Choroid plexus epithelial cell (primary cell): ENCODE measurements at regions not wholly inside any gene's neighbourhood (a gene's known extent, or its start where the extent isn't known, plus 50 kb on each side); places are given as distances from the start of the nearest gene placed in this dataset.
A peak's percentile ranks its signal among the peaks of the same experiment; 100 is the strongest.

Source experiments
- DNase-seq: peaks from one replicate; pipeline ENCODE4 v3.0.0-alpha.2; 2010; ENCODE audit warnings: low read depth
- H3K4me3 ChIP-seq: 2 replicates; pipeline ENCODE4 v1.5.1; 2011; ENCODE audit warnings: low read depth, mild to moderate bottlenecking, control low read depth, low read length, moderate library complexity
- TF ChIP-seq, protein P1 (sequence below): conservative IDR thresholded peaks from 2 replicates; pipeline ENCODE4 v1.5.1; 2011; ENCODE audit warnings: low read depth, mild to moderate bottlenecking, control low read depth, inconsistent platforms, low read length, moderate library complexity

DNA sequence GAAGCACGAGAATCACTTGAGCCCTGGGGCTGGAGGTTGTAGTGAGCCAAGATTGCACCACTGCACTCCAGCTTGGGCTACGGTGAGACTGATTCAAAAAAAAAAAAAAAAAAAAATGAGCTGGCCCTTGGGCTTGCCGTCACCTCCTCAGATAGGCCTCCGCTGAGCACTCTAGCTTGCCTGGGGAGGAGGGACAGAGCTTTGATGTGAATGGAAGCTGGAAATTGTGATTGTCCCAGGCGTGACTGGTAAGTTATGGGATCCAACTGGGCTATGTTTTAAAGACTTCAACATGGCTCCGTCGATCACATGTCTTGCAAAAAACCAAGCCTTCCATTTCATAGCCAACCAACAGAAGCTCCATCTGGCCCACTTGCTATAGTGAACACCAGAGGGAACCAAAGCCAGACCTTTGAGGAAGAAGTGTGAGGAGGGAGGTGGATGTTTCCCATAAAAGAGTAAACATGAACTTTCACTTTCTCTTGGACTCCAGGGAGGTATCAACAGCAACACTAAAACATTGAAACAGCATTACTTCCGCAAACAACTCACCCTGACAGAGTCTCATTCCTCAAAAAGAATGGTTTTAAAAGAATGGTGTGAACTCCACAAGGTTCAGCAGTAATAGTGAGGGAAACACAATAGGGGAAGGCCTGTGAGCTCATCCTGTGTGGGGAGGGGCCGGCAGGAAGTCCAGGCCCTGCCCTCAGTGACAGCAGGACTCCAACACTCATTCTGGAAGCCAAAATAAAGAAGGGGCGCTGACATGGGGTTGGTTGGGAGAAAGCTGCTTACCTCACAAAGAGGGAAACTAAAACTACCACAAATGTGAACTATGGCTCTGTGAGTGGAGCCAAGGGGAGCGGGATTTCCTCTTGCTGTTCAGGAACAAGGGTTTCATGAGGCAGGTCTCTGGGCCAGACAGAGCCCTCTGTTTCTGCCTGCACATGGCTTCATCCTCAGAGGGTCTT lies 59.2 kb upstream of the IL12A start:
- peak; percentile 96 for DNase-seq
- TF ChIP-seq, protein P1, sequence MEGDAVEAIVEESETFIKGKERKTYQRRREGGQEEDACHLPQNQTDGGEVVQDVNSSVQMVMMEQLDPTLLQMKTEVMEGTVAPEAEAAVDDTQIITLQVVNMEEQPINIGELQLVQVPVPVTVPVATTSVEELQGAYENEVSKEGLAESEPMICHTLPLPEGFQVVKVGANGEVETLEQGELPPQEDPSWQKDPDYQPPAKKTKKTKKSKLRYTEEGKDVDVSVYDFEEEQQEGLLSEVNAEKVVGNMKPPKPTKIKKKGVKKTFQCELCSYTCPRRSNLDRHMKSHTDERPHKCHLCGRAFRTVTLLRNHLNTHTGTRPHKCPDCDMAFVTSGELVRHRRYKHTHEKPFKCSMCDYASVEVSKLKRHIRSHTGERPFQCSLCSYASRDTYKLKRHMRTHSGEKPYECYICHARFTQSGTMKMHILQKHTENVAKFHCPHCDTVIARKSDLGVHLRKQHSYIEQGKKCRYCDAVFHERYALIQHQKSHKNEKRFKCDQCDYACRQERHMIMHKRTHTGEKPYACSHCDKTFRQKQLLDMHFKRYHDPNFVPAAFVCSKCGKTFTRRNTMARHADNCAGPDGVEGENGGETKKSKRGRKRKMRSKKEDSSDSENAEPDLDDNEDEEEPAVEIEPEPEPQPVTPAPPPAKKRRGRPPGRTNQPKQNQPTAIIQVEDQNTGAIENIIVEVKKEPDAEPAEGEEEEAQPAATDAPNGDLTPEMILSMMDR: peak; percentile 81
- peak overlapping the region; percentile 3 for H3K4me3 ChIP-seq

DNA sequence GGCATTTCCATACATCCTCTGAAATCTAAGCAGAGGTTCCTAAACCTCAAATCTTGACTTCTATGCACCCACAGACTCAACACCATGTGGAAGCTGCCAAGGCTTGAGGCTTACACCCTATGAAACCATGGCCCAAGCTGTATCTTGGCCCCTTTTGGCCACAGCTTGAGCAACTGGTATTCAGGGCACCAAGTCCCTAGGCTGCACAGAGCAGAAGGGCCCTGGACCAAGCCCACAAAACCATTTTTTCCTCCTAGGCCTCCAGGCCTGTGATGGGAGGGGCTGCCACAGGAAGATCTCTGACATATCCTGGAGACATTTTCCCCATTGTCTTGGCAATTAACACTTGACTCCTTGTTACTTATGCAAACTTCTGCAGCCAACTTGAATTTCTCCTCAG lies 54.4 kb upstream of the IL12A start:
- no peak overlapping the region for H3K4me3 ChIP-seq
- DNase-seq: no peak
- TF ChIP-seq, protein P1: no peak

DNA sequence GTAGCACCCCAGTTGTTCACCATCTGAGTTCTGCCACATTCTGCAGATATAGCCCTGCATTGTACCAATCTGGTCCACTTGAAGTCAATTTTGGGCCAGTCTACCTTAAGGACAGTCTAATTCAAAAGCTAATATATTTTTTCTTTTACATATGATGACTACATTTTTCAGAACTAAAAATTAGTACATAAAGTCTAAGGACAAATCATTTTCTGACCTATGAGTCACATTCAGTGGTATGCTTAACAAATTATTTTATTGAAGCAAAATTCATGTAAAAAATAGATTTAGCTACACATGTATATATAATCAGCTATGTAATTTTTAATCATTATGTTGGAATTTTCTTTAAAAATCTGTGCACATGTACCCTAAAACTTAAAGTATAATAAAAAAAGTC lies 52.1 kb upstream of the IL12A start:
- DNase-seq: peak; percentile 24
- H3K4me3 ChIP-seq: no peak overlapping the region
- TF ChIP-seq, protein P1: no peak

DNA sequence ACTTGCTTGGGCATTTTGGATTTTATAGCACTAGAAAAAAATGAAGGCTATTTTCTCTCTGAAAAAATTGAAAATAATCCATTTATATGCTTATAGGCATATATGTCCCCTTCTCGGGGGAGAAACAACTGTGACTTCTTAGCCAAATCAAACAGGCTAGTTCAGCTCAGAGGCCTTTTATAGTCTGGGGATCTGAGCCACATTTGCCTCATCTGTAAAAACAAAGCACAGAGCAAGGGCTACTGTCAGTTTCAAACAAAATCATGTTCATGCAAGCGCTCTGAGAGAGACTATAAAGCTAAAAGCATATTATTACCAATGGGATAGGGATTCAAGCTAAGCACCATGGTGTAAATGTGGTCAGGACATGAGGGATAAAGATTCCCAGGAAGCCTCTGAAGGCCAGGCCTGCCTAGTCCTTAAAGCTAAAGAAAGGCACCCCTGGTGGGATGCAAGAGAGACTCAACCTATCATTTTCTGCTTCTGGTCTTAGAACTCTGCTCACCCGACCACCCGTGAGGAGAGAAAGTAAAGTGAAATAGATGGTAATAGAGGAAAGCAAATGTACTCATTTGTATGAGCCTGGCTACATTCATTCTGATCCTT lies 51.0 kb upstream of the IL12A start:
- H3K4me3 ChIP-seq: no peak overlapping the region
- TF ChIP-seq, protein P1: no peak
- no peak for DNase-seq

DNA sequence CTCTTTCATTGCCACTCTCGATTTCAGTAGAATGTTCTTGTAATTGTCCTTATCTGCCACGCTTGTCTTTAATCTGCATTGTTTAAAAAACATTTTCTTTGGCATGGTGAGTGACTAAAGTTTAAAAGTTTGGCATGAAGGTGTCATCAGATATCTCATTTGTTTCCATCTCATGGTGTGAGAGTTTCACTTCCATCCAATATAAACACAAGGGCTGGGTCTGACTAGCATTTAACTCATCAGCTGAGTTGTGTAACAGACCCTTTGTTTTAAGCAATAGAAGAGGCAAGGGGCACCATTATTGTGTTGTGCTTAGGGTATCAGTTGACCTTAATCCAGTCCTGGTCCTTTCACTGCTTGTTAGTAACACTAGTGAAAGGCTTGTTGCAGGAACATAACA lies 49.9 kb upstream of the IL12A start:
- peak; percentile 60 for DNase-seq
- TF ChIP-seq, protein P1: no peak
- no peak overlapping the region for H3K4me3 ChIP-seq
